Stomach (tissue), 4 donors: ENCODE measurements at regions not wholly inside any gene's neighbourhood (a gene's known extent, or its start where the extent isn't known, plus 50 kb on each side); places are given as distances from the start of the nearest gene placed in this dataset.

Source experiments
- EP300 ChIP-seq: sonication (generic); formaldehyde crosslinking; IDR thresholded peaks from one replicate; pipeline ENCODE4 v1.6.1; 2017; ENCODE audit warnings: antibody characterized with exemption
- POLR2A ChIP-seq, 4 donors: fragments of 450-650 bp; IDR thresholded peaks; one replicate each; pipeline ENCODE4 v1.6.1; 2016; ENCODE audit warnings: antibody characterized with exemption in 4 of 4, control low read depth in 2 of 4, mild to moderate bottlenecking in 1 of 4, moderate library complexity in 1 of 4
- POLR2AphosphoS5 ChIP-seq, 3 donors: sonication (generic); formaldehyde crosslinking; IDR thresholded peaks; one replicate each; pipeline ENCODE4 v1.6.1; 2016; ENCODE audit warnings: antibody characterized with exemption in 3 of 3

DNA sequence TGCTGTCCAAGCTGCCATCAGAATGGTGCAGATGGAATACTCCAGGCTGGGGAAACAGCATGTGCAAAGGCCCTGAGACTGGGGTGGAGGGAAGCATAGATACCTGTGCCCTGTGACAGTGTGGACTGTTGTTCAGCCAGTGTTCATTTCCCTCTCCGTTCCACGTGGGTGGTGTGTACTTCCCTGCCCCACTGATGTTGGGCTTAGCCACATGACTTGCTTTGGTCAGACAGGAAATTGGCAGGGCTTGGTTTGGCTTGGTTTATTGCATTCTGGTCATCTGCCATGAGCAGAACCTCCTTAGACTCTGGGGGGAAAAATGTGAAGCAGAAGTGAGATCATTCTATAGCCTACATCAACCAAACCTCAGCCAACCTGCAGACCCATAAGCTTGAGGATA is 102.4 kb upstream of the IGSF21 start:
- no peak for TF ChIP-seq POLR2AphosphoS5 (IDR thresholded peaks at IDR 0.05)
- TF ChIP-seq POLR2A (IDR thresholded peaks at IDR 0.05), result no peak
- no peak for TF ChIP-seq EP300
